ENCODE measurements at regions not wholly inside any gene's neighbourhood (a gene's known extent, or its start where the extent isn't known, plus 50 kb on each side); places are given as distances from the start of the nearest gene placed in this dataset.

- H3K27ac ChIP-seq (ENCODE audit: low read length) = no peak overlapping the region
- no peak overlapping the region for H3K9ac ChIP-seq (ENCODE audit: low read length)
- TF ChIP-seq POLR2AphosphoS5 (IDR thresholded peaks at IDR 0.05) (no peak), CTCF (IDR thresholded peaks at IDR 0.05; ENCODE audit: poor library complexity, severe bottlenecking) (no peak)
These were observed 119.6 kb upstream of the TPK1 start for GRCh38 chr7:144955422-144955821.

GRCh38 chr7:144941127-144941526, 105.3 kb upstream of the TPK1 start:
- no peak overlapping the region for H3K4me3 ChIP-seq (ENCODE audit: low read length)
- H2AFZ ChIP-seq (ENCODE audit: low read depth, low read length) = no peak overlapping the region
- no peaks in the 10 kb centered on the region for H3K9me2 ChIP-seq (ENCODE audit: insufficient read depth, low read length)
- no peaks in the 10 kb centered on the region for H3K9me3 ChIP-seq (ENCODE audit: low read length)
- H3K36me3 ChIP-seq (ENCODE audit: insufficient read depth, low read length) = no peaks in the 10 kb centered on the region
- H3K27ac ChIP-seq (ENCODE audit: low read length) = no peak overlapping the region
- no peaks in the 10 kb centered on the region for H3K79me2 ChIP-seq (replicated peaks; ENCODE audit: insufficient read depth, low read length)
- no peak overlapping the region for H3K4me2 ChIP-seq (ENCODE audit: low read length)
- no peak overlapping the region for H3K9ac ChIP-seq (ENCODE audit: low read length)
- TF ChIP-seq REST (IDR thresholded peaks at IDR 0.05; ENCODE audit: borderline replicate concordance) = no peak
- no peak for TF ChIP-seq TAF1 (IDR thresholded peaks at IDR 0.05; ENCODE audit: low read depth)
- no peak for TF ChIP-seq EZH2 (IDR thresholded peaks at IDR 0.05; ENCODE audit: borderline replicate concordance, insufficient read depth, low read length, poor library complexity, severe bottlenecking)
- no peak for TF ChIP-seq CTCF (IDR thresholded peaks at IDR 0.05; ENCODE audit: poor library complexity, severe bottlenecking)
- no peak for TF ChIP-seq POLR2AphosphoS5 (IDR thresholded peaks at IDR 0.05)
- TF ChIP-seq EP300 (conservative IDR thresholded peaks at IDR 0.05; ENCODE audit: poor library complexity, severe bottlenecking) = no peak
- TF ChIP-seq SMC3 (conservative IDR thresholded peaks at IDR 0.05; ENCODE audit: poor library complexity) = no peak
- TF ChIP-seq RAD21 (conservative IDR thresholded peaks at IDR 0.05) = no peak
- TF ChIP-seq MXI1 (conservative IDR thresholded peaks at IDR 0.05; ENCODE audit: poor library complexity, severe bottlenecking) = no peak
- no peaks in the 10 kb centered on the region for H4K20me1 ChIP-seq (ENCODE audit: insufficient read depth)
- no peaks in the 10 kb centered on the region for H3K27me3 ChIP-seq (ENCODE audit: insufficient read depth, low read depth, low read length)
- H3F3A ChIP-seq (ENCODE audit: insufficient read depth, low read length, poor library complexity, severe bottlenecking) = no peaks in the 10 kb centered on the region

More at GRCh38 chr7:144955422-144955821, 119.6 kb upstream of the TPK1 start:
- Histone ChIP-seq H3K27me3 (ENCODE audit: insufficient read depth, low read depth, low read length) (no peaks in the 10 kb centered on the region), H4K20me1 (ENCODE audit: insufficient read depth) (no peaks in the 10 kb centered on the region), H3K4me3 (ENCODE audit: low read length) (no peak overlapping the region), H3K9me3 (ENCODE audit: low read length) (no peaks in the 10 kb centered on the region), H3K79me2 (replicated peaks; ENCODE audit: insufficient read depth, low read length) (no peaks in the 10 kb centered on the region), H3K4me2 (ENCODE audit: low read length) (no peak overlapping the region), H3K9me2 (ENCODE audit: insufficient read depth, low read length) (no peaks in the 10 kb centered on the region), H3K36me3 (ENCODE audit: insufficient read depth, low read length) (no peaks in the 10 kb centered on the region), H3F3A (ENCODE audit: insufficient read depth, low read length, poor library complexity, severe bottlenecking) (no peaks in the 10 kb centered on the region), H2AFZ (ENCODE audit: low read depth, low read length) (no peak overlapping the region)

All from neural cell (in vitro differentiated cells).